Ectodermal cell (in vitro differentiated cells): ENCODE measurements at regions not wholly inside any gene's neighbourhood (a gene's known extent, or its start where the extent isn't known, plus 50 kb on each side); places are given as distances from the start of the nearest gene placed in this dataset.

Source experiments
- H3K27ac ChIP-seq: 2 replicates; pipeline ENCODE4 v1.7.0; 2013; ENCODE audit warnings: mild to moderate bottlenecking, low read depth, low read length; ENCODE audit not compliant: insufficient read depth, poor library complexity, severe bottlenecking
- H3K27me3 ChIP-seq: 2 replicates; pipeline ENCODE4 v1.7.0; 2013; ENCODE audit warnings: mild to moderate bottlenecking, low read length; ENCODE audit not compliant: insufficient read depth, control insufficient read depth, poor library complexity, severe bottlenecking
- H3K36me3 ChIP-seq: one replicate; pipeline ENCODE4 v1.7.0; 2013; ENCODE audit warnings: low read length; ENCODE audit not compliant: control insufficient read depth, insufficient read depth
- H3K4me1 ChIP-seq: one replicate; pipeline ENCODE4 v1.7.0; 2013; ENCODE audit warnings: low read length; ENCODE audit not compliant: control insufficient read depth, insufficient read depth
- H3K4me3 ChIP-seq: 2 replicates; pipeline ENCODE4 v1.7.0; 2013; ENCODE audit warnings: low read depth, low read length, control low read depth; ENCODE audit not compliant: insufficient read depth
- H3K9me3 ChIP-seq: 2 replicates; pipeline ENCODE4 v1.7.0; 2013; ENCODE audit warnings: mild to moderate bottlenecking, low read length, moderate library complexity; ENCODE audit not compliant: control insufficient read depth
- WGBS, 2 experiments: methylation state at CpG; one replicate each; pipeline ENCODE4 v1.1.7; 2013; ENCODE audit warnings: missing lambda C conversion rate in 2 of 2; 5-methylcytosine and 5-hydroxymethylcytosine counted together

- 53 to 54% methylated on average over 7 of the region's 7 CpGs for WGBS, 2 experiments
- H3K27me3 ChIP-seq: no peaks in the 10 kb centered on the region
- H3K27ac ChIP-seq: no peak overlapping the region
- H3K4me1 ChIP-seq: peaks cover 12% of the 10 kb centered on the region
- H3K36me3 ChIP-seq: no peaks in the 10 kb centered on the region
- no peaks in the 10 kb centered on the region for H3K9me3 ChIP-seq
- H3K4me3 ChIP-seq: no peak overlapping the region
Measured at GRCh38 chr2:136232456-136233172, 114.7 kb upstream of the CXCR4 start.

GRCh38 chr2:136230464-136230863 is 112.5 kb upstream of the CXCR4 start:
- Histone ChIP-seq H3K27ac (no peak overlapping the region), H3K4me1 (peaks cover 23% of the 10 kb centered on the region), H3K4me3 (no peak overlapping the region), H3K27me3 (no peaks in the 10 kb centered on the region), H3K9me3 (no peaks in the 10 kb centered on the region), H3K36me3 (no peaks in the 10 kb centered on the region)
- WGBS, 2 experiments: 80 to 83% methylated on average over 5 of the region's 5 CpGs

GRCh38 chr2:136226903-136227302 is 109.0 kb upstream of the CXCR4 start:
- no peak overlapping the region for H3K4me3 ChIP-seq
- H3K27me3 ChIP-seq: no peaks in the 10 kb centered on the region
- no peak overlapping the region for H3K27ac ChIP-seq
- no peaks in the 10 kb centered on the region for H3K36me3 ChIP-seq
- H3K4me1 ChIP-seq: peaks cover 19% of the 10 kb centered on the region
- WGBS, 2 experiments: 92 to 96% methylated on average over 4 of the region's 4 CpGs
- H3K9me3 ChIP-seq: no peaks in the 10 kb centered on the region

- WGBS, 2 experiments: 74 to 75% methylated on average over 7 of the region's 7 CpGs
- Histone ChIP-seq H3K9me3 (no peaks in the 10 kb centered on the region), H3K27ac (no peak overlapping the region), H3K4me3 (no peak overlapping the region), H3K36me3 (no peaks in the 10 kb centered on the region), H3K4me1 (peaks cover 15% of the 10 kb centered on the region), H3K27me3 (no peaks in the 10 kb centered on the region)
Measured at GRCh38 chr2:136225950-136226835, 108.2 kb upstream of the CXCR4 start.

- peaks cover 15% of the 10 kb centered on the region for H3K4me1 ChIP-seq
- no peaks in the 10 kb centered on the region for H3K9me3 ChIP-seq
- no peak overlapping the region for H3K27ac ChIP-seq
- H3K27me3 ChIP-seq: no peaks in the 10 kb centered on the region
- H3K4me3 ChIP-seq: no peak overlapping the region
- 77 to 82% methylated on average over 6 to 7 of the region's 7 CpGs for WGBS, 2 experiments
- H3K36me3 ChIP-seq: no peaks in the 10 kb centered on the region
Measured at GRCh38 chr2:136223274-136223673, 105.3 kb upstream of the CXCR4 start.

- WGBS, 2 experiments: 71 to 73% methylated on average over 4 of the region's 5 CpGs
- H3K36me3 ChIP-seq: no peaks in the 10 kb centered on the region
- no peak overlapping the region for H3K27ac ChIP-seq
- no peak overlapping the region for H3K4me3 ChIP-seq
- H3K27me3 ChIP-seq: no peaks in the 10 kb centered on the region
- peaks cover 15% of the 10 kb centered on the region for H3K4me1 ChIP-seq
- H3K9me3 ChIP-seq: no peaks in the 10 kb centered on the region
Measured at GRCh38 chr2:136222862-136223261, 104.9 kb upstream of the CXCR4 start.

- 87 to 99% methylated on average over 2 to 3 of the region's 3 CpGs for WGBS, 2 experiments
- no peaks in the 10 kb centered on the region for H3K36me3 ChIP-seq
- H3K27ac ChIP-seq: no peak overlapping the region
- H3K4me1 ChIP-seq: peaks cover 9% of the 10 kb centered on the region
- H3K4me3 ChIP-seq: no peak overlapping the region
- no peaks in the 10 kb centered on the region for H3K9me3 ChIP-seq
- H3K27me3 ChIP-seq: no peaks in the 10 kb centered on the region
Measured at GRCh38 chr2:136221026-136221425, 103.1 kb upstream of the CXCR4 start.

GRCh38 chr2:136219963-136220362 is 102.0 kb upstream of the CXCR4 start:
- peaks cover 5% of the 10 kb centered on the region for H3K4me1 ChIP-seq
- H3K27me3 ChIP-seq: no peaks in the 10 kb centered on the region
- no peak overlapping the region for H3K27ac ChIP-seq
- H3K9me3 ChIP-seq: no peaks in the 10 kb centered on the region
- no peaks in the 10 kb centered on the region for H3K36me3 ChIP-seq
- no peak overlapping the region for H3K4me3 ChIP-seq
- WGBS, 2 experiments: 90 to 97% methylated on average over 3 to 4 of the region's 4 CpGs

- H3K4me1 ChIP-seq: peaks cover 9% of the 10 kb centered on the region
- no peaks in the 10 kb centered on the region for H3K36me3 ChIP-seq
- no peaks in the 10 kb centered on the region for H3K9me3 ChIP-seq
- H3K27me3 ChIP-seq: no peaks in the 10 kb centered on the region
- H3K4me3 ChIP-seq: no peak overlapping the region
- WGBS, 2 experiments: 85 to 95% methylated on average over 5 to 6 of the region's 6 CpGs
- H3K27ac ChIP-seq: no peak overlapping the region
Measured at GRCh38 chr2:136219341-136219740, 101.4 kb upstream of the CXCR4 start.

- no peak overlapping the region for H3K4me3 ChIP-seq
Measured at GRCh38 chr2:136217996-136218395, 100.0 kb upstream of the CXCR4 start.

More at GRCh38 chr2:136217996-136218395, 100.0 kb upstream of the CXCR4 start:
- H3K4me1 ChIP-seq: peaks cover 6% of the 10 kb centered on the region
- no peaks in the 10 kb centered on the region for H3K36me3 ChIP-seq
- WGBS, 2 experiments: 97 to 98% methylated on average over 3 of the region's 3 CpGs
- H3K27ac ChIP-seq: no peak overlapping the region
- no peaks in the 10 kb centered on the region for H3K9me3 ChIP-seq
- no peaks in the 10 kb centered on the region for H3K27me3 ChIP-seq
